H1 (cell line): ENCODE measurements at regions not wholly inside any gene's neighbourhood (a gene's known extent, or its start where the extent isn't known, plus 50 kb on each side); places are given as distances from the start of the nearest gene placed in this dataset.
"Not testable (repeated sequence)": the region's sequence is repeated elsewhere in the genome, so short reads cannot be mapped to it uniquely, and the experiment has no call there.

ENCODE experiments used
- CTCF ChIA-PET: fragments of 300-600 bp; sonication (Branson Sonifier 250); formaldehyde crosslinking; loops from one replicate; lab custom pipeline; 2021; ENCODE audit not compliant: partially characterized antibody; lab: Charles Lee
- POLR2A ChIA-PET: fragments of 300-600 bp; sonication (Branson Sonifier 250); formaldehyde crosslinking; loops from one replicate; lab custom pipeline; 2021; ENCODE audit warnings: inconsistent platforms; ENCODE audit not compliant: partially characterized antibody; lab: Charles Lee
- DNase-seq, 2 experiments: peaks; one replicate each; pipeline versions ENCODE4 v3.0.0 to v3.0.0-alpha.2; 2010 to 2022; ENCODE audit warnings: low spot score in 2 of 2, low read depth in 1 of 2, mixed read lengths in 1 of 2
- FAIRE-seq: peaks from 2 replicates; lab custom pipeline; 2011; peaks lifted over from hg19 to GRCh38; lab: Jason Lieb, UNC
- H2AFZ ChIP-seq: 2 replicates; pipeline ENCODE4 v1.8.1; 2012; ENCODE audit warnings: low read length, inconsistent platforms
- H2AK5ac ChIP-seq: 2 replicates; pipeline ENCODE4 v1.6.1; 2013; ENCODE audit warnings: low read depth, low read length
- H2BK120ac ChIP-seq: replicated peaks from 2 replicates; pipeline ENCODE3; 2013; ENCODE audit warnings: low read depth, low read length, inconsistent platforms
- H2BK12ac ChIP-seq: 2 replicates; pipeline ENCODE4 v1.6.1; 2013; ENCODE audit warnings: low read depth, low read length
- H2BK15ac ChIP-seq: 2 replicates; pipeline ENCODE4 v1.6.1; 2013; ENCODE audit warnings: low read length
- H2BK20ac ChIP-seq: 2 replicates; pipeline ENCODE4 v1.6.1; 2013; ENCODE audit warnings: low read length
- H2BK5ac ChIP-seq: 2 replicates; pipeline ENCODE4 v1.6.1; 2013; ENCODE audit warnings: low read depth, low read length
- H3K14ac ChIP-seq: 2 replicates; pipeline ENCODE4 v1.6.1; 2013; ENCODE audit warnings: inconsistent platforms; ENCODE audit not compliant: insufficient read length
- H3K18ac ChIP-seq: 2 replicates; pipeline ENCODE4 v1.6.1; 2013; ENCODE audit warnings: low read length; ENCODE audit errors: extremely low read depth
- H3K23ac ChIP-seq: 2 replicates; pipeline ENCODE4 v1.6.1; 2013; ENCODE audit warnings: inconsistent platforms; ENCODE audit not compliant: insufficient read length
- H3K23me2 ChIP-seq: 2 replicates; pipeline ENCODE4 v1.6.1; 2013; ENCODE audit warnings: low read depth, low read length
- H3K27ac ChIP-seq: 2 replicates; pipeline ENCODE4 v1.6.1; 2011; ENCODE audit warnings: low read depth, low read length, inconsistent platforms
- H3K27me3 ChIP-seq, 4 experiments: replicated peaks in 1 of 4; 1 replicate in 1 of 4; 2 replicates in 3 of 4; pipeline versions ENCODE4 v1.6.1 to v1.8.1; 2011 to 2013; ENCODE audit warnings: low read length in 3 of 4, mild to moderate bottlenecking in 3 of 4, inconsistent platforms in 2 of 4, mixed read lengths in 2 of 4, moderate library complexity in 1 of 4; ENCODE audit not compliant: control insufficient read depth in 3 of 4, insufficient read depth in 3 of 4; ENCODE audit errors: extremely low read depth in 1 of 4
- H3K36me3 ChIP-seq, 4 experiments: 2 replicates each; pipeline versions ENCODE4 v1.6.1 to v1.8.1; 2011 to 2013; ENCODE audit warnings: mild to moderate bottlenecking in 4 of 4, low read length in 3 of 4, moderate library complexity in 2 of 4, control low read depth in 1 of 4, inconsistent platforms in 1 of 4; ENCODE audit not compliant: insufficient read depth in 4 of 4, control insufficient read depth in 2 of 4
- H3K4ac ChIP-seq: replicated peaks from 2 replicates; pipeline ENCODE3; 2013; ENCODE audit warnings: low read length, low read depth, mixed read lengths, inconsistent platforms; ENCODE audit not compliant: insufficient read length
- H3K4me1 ChIP-seq, 4 experiments: replicated peaks in 1 of 4; 1 replicate in 1 of 4; 2 replicates in 3 of 4; pipeline versions ENCODE4 v1.6.1 to v1.8.1; 2011 to 2013; ENCODE audit warnings: low read length in 3 of 4, inconsistent platforms in 2 of 4, mixed read lengths in 1 of 4; ENCODE audit not compliant: insufficient read depth in 4 of 4, control insufficient read depth in 3 of 4
- H3K4me2 ChIP-seq, 2 experiments: 2 replicates each; pipeline versions ENCODE4 v1.6.1 to v1.8.1; 2011 to 2013; ENCODE audit warnings: low read depth in 2 of 2, low read length in 2 of 2, control low read depth in 1 of 2, inconsistent platforms in 1 of 2, mild to moderate bottlenecking in 1 of 2; ENCODE audit not compliant: insufficient read depth in 1 of 2
- H3K4me3 ChIP-seq, 4 experiments: fragments of 200-600, 300-600 bp in 1 of 4; sonication (generic), shearing (Covaris generic), sonication (Bioruptor Twin) in 1 of 4; 2 replicates each; pipeline versions ENCODE4 v1.5.1 to v1.8.1; 2011 to 2016; ENCODE audit warnings: low read length in 4 of 4, low read depth in 3 of 4, control low read depth in 2 of 4, inconsistent platforms in 2 of 4, mild to moderate bottlenecking in 2 of 4, mixed read lengths in 1 of 4, moderate library complexity in 1 of 4; ENCODE audit not compliant: insufficient read depth in 2 of 4; ENCODE audit errors: extremely low read depth in 1 of 4
- H3K56ac ChIP-seq: replicated peaks from 2 replicates; pipeline ENCODE3; 2013; ENCODE audit warnings: low read depth, mild to moderate bottlenecking, mixed read lengths, low read length, inconsistent platforms; ENCODE audit not compliant: insufficient read length
- H3K79me1 ChIP-seq: 2 replicates; pipeline ENCODE4 v1.6.1; 2013; ENCODE audit warnings: low read depth, low read length, control low read depth
- H3K79me2 ChIP-seq, 2 experiments: 2 replicates each; pipeline versions ENCODE4 v1.6.1 to v1.8.1; 2012 to 2013; ENCODE audit warnings: low read length in 2 of 2, mild to moderate bottlenecking in 2 of 2, inconsistent platforms in 1 of 2; ENCODE audit not compliant: insufficient read depth in 2 of 2, control insufficient read depth in 1 of 2
- H3K9ac ChIP-seq, 4 experiments: replicated peaks in 1 of 4; 1 replicate in 1 of 4; 2 replicates in 3 of 4; pipeline versions ENCODE4 v1.6.1 to v1.8.1; 2011 to 2013; ENCODE audit warnings: low read depth in 3 of 4, low read length in 3 of 4, control low read depth in 2 of 4, mild to moderate bottlenecking in 2 of 4, moderate library complexity in 2 of 4, inconsistent platforms in 1 of 4; ENCODE audit errors: extremely low read depth in 1 of 4
- H3K9me3 ChIP-seq, 2 experiments: 2 replicates each; pipeline versions ENCODE4 v1.6.1 to v1.8.1; 2012 to 2013; ENCODE audit warnings: mild to moderate bottlenecking in 2 of 2, moderate library complexity in 2 of 2, control low read depth in 1 of 2, inconsistent platforms in 1 of 2, low read depth in 1 of 2, low read length in 1 of 2, mixed read lengths in 1 of 2; ENCODE audit not compliant: insufficient read depth in 2 of 2
- H4K20me1 ChIP-seq, 2 experiments: replicated peaks in 1 of 2; 2 replicates each; pipeline versions ENCODE3 to v1.8.1; 2011 to 2013; ENCODE audit warnings: inconsistent platforms in 2 of 2, low read length in 2 of 2, mild to moderate bottlenecking in 1 of 2; ENCODE audit not compliant: insufficient read depth in 2 of 2, control insufficient read depth in 1 of 2
- H4K5ac ChIP-seq: 2 replicates; pipeline ENCODE4 v1.6.1; 2013; ENCODE audit warnings: low read length, low read depth, mixed read lengths, inconsistent platforms; ENCODE audit not compliant: insufficient read length
- H4K8ac ChIP-seq: 2 replicates; pipeline ENCODE4 v1.8.0; 2013; ENCODE audit warnings: mild to moderate bottlenecking, moderate library complexity, low read length, inconsistent platforms; ENCODE audit not compliant: insufficient read depth; ENCODE audit errors: extremely low read depth
- H4K91ac ChIP-seq: replicated peaks from 2 replicates; pipeline ENCODE3; 2013; ENCODE audit warnings: low read length, mixed read lengths, inconsistent platforms; ENCODE audit not compliant: insufficient read length
- WGBS, 2 experiments: shearing (Covaris generic) in 1 of 2; methylation state at CpG; one replicate each; pipeline versions ENCODE4 v1.1.6 to v1.1.7; 2013 to 2015; ENCODE audit warnings: low lambda C conversion rate in 2 of 2, mixed read lengths in 2 of 2, inconsistent platforms in 1 of 2, low coverage in 1 of 2, missing lambda C conversion rate in 1 of 2; ENCODE audit not compliant: insufficient replicate concordance in 2 of 2, insufficient coverage in 1 of 2, insufficient read length in 1 of 2; ENCODE audit errors: extremely low coverage in 1 of 2, missing lambda C conversion rate in 1 of 2; 5-methylcytosine and 5-hydroxymethylcytosine counted together

DNA sequence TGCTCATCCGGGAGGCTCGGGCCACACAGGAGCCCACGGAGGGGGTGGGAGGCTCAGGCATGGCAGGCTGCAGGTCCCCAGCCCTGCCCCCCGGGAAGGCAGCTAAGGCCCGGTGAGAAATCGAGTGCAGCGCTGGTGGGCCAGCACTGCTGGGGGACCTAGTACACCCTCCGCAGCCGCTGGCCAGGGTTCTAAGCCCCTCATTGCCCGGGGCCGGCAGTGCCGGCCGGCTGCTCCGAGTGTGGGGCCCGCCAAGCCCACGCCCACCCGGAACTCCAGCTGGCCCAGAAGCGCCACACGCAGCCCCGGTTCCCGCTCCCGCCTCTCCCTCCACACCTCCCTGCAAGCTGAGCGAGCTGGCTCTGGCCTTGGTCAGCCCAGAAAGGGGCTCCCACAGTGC is 183.6 kb upstream of the ROBO1 start:
- H3K79me2 ChIP-seq, H3K27me3 ChIP-seq, DNase-seq, H4K8ac ChIP-seq, H2BK120ac ChIP-seq, H4K5ac ChIP-seq, H3K14ac ChIP-seq, H4K91ac ChIP-seq, CTCF ChIA-PET, POLR2A ChIA-PET, H2BK5ac ChIP-seq, H3K56ac ChIP-seq, H3K23me2 ChIP-seq, H3K4ac ChIP-seq, H3K18ac ChIP-seq, H2BK15ac ChIP-seq, FAIRE-seq, H3K4me1 ChIP-seq, H3K4me2 ChIP-seq, H3K23ac ChIP-seq, H3K9ac ChIP-seq, H2BK12ac ChIP-seq, H3K4me3 ChIP-seq, H2AK5ac ChIP-seq, H3K36me3 ChIP-seq, H2AFZ ChIP-seq, H3K27ac ChIP-seq, H2BK20ac ChIP-seq, H3K79me1 ChIP-seq, H4K20me1 ChIP-seq: not testable (repeated sequence)
- H3K9me3 ChIP-seq = peaks cover 0 to 12% of the 10 kb centered on the region in 2 experiments; a peak in 1 of 4 replicates
- WGBS, 2 experiments = 94% methylated on average over 9 of the region's 23 CpGs; no CpG with 5 or more reads in 1 of the 2 experiments
